Erythroblast (primary cell): ENCODE measurements at regions not wholly inside any gene's neighbourhood (a gene's known extent, or its start where the extent isn't known, plus 50 kb on each side); places are given as distances from the start of the nearest gene placed in this dataset.

Experiments used
- GATA1 ChIP-seq: IDR thresholded peaks from 2 replicates; pipeline ENCODE4 v1.6.1; 2011; ENCODE audit warnings: low read depth, mild to moderate bottlenecking, control low read depth, low read length, moderate library complexity
- POLR2A ChIP-seq: IDR thresholded peaks from 2 replicates; pipeline ENCODE4 v1.6.1; 2011; ENCODE audit warnings: mild to moderate bottlenecking, low read length

DNA sequence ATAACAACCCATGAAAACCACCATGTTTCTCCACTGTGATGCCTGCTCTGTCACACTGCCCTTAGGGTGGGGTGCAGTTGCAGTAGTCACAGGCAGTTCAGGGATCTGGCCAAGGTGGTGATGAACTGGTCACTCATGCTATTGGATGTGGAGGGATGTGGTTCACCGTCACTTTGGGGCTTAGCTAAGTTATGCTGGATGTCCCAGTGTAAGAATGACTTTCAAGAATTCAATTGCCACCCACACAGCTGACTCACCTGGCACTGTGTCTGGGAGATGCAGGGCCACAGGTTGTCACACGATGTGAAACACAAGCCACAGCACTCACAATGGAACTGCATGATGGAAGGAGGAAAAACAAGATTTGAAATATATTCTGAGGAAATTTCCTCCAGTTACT lies 146.1 kb upstream of the CTNNB1 start:
- no peak for TF ChIP-seq POLR2A
- no peak for TF ChIP-seq GATA1
